BJ (cell line): ENCODE measurements at regions not wholly inside any gene's neighbourhood (a gene's known extent, or its start where the extent isn't known, plus 50 kb on each side); places are given as distances from the start of the nearest gene placed in this dataset.
"Not testable (repeated sequence)": the region's sequence is repeated elsewhere in the genome, so short reads cannot be mapped to it uniquely, and the experiment has no call there.

ENCODE experiments used
- CTCF ChIA-PET: fragments of 350-600 bp; formaldehyde crosslinking; extraction: SDS; loops from one replicate; lab custom pipeline; 2021; ENCODE audit warnings: antibody characterized with exemption, inconsistent platforms; lab: Yijun Ruan, JAX
- POLR2A ChIA-PET: fragments of 300-600 bp; sonication (Branson Sonifier 250); formaldehyde crosslinking; extraction: SDS; loops from one replicate; lab custom pipeline; 2021; ENCODE audit warnings: antibody characterized with exemption; lab: Charles Lee
- DNase-seq: peaks from one replicate; pipeline ENCODE4 v3.0.0-alpha.2; 2011; ENCODE audit warnings: low read depth
- H3K27me3 ChIP-seq: 2 replicates; pipeline ENCODE4 v1.6.0; 2011; ENCODE audit warnings: low read length; ENCODE audit not compliant: control insufficient read depth, insufficient read depth
- H3K36me3 ChIP-seq: 2 replicates; pipeline ENCODE4 v1.5.1; 2011; ENCODE audit warnings: low read length; ENCODE audit not compliant: control insufficient read depth, insufficient read depth
- H3K4me3 ChIP-seq: 2 replicates; pipeline ENCODE4 v1.5.1; 2011; ENCODE audit warnings: low read depth, mild to moderate bottlenecking, control low read depth, low read length
- CTCF ChIP-seq: IDR thresholded peaks from 2 replicates; pipeline ENCODE4 v1.5.1; 2011; ENCODE audit warnings: low read depth, mild to moderate bottlenecking, control low read depth, inconsistent platforms, low read length, moderate library complexity; ENCODE audit not compliant: insufficient read depth

GRCh38 chr11:92159931-92160330, 64.7 kb upstream of the FAT3 start:
- POLR2A ChIA-PET: no interaction called here
- Histone ChIP-seq H3K36me3 (no peaks in the 10 kb centered on the region), H3K4me3 (no peak overlapping the region), H3K27me3 (no peaks in the 10 kb centered on the region)
- CTCF ChIA-PET: no interaction called here
- no peak for DNase-seq
- TF ChIP-seq CTCF: no peak

- H3K4me3 ChIP-seq, CTCF ChIA-PET, H3K36me3 ChIP-seq, POLR2A ChIA-PET, DNase-seq, H3K27me3 ChIP-seq: not testable (repeated sequence)
These were observed 67.2 kb upstream of the FAT3 start for GRCh38 chr11:92157390-92157789.

- no peak for TF ChIP-seq CTCF
- ChIA-PET POLR2A (no interaction called here), CTCF (no interaction called here)
- H3K36me3 ChIP-seq: no peaks in the 10 kb centered on the region
- H3K4me3 ChIP-seq: no peak overlapping the region
- no peaks in the 10 kb centered on the region for H3K27me3 ChIP-seq
- DNase-seq: no peak
These were observed 70.0 kb upstream of the FAT3 start for GRCh38 chr11:92154611-92155010.

DNA sequence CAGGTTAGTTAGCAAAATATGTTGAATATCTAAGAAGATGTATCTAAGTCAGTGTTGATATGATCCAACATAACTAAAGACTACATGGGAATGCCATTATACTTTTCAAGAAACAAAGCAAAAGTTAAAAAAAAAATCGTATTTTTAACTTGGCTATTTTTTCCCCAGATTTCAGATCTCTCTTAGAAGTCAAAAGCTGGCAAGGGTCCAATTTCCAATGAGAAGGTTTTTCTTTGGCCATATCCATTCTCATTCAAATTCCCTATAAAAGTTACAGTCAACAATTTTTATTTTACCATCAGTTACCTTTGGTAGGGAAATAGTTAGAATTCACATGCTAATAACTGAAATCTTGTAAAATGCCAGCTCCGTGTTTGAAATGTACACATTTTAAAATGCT, 70.5 kb upstream of the FAT3 start:
- ChIA-PET POLR2A (interaction anchor here (0.6 kb wide), 1 partner anchor 141 kb away, joined by 3 read pairs; no protein-coding TSS in a partner anchor), CTCF (no interaction called here)
- no peak for TF ChIP-seq CTCF
- DNase-seq: no peak
- Histone ChIP-seq H3K27me3 (no peaks in the 10 kb centered on the region), H3K4me3 (no peak overlapping the region), H3K36me3 (no peaks in the 10 kb centered on the region)

GRCh38 chr11:92153542-92153941, 71.1 kb upstream of the FAT3 start:
- no peak overlapping the region for H3K4me3 ChIP-seq
- no peaks in the 10 kb centered on the region for H3K36me3 ChIP-seq
- no peaks in the 10 kb centered on the region for H3K27me3 ChIP-seq
- TF ChIP-seq CTCF: no peak
- POLR2A ChIA-PET: interaction anchor here (0.6 kb wide), 1 partner anchor 142 kb away, joined by 3 read pairs; no protein-coding TSS in a partner anchor
- DNase-seq: no peak
- CTCF ChIA-PET: no interaction called here

DNA sequence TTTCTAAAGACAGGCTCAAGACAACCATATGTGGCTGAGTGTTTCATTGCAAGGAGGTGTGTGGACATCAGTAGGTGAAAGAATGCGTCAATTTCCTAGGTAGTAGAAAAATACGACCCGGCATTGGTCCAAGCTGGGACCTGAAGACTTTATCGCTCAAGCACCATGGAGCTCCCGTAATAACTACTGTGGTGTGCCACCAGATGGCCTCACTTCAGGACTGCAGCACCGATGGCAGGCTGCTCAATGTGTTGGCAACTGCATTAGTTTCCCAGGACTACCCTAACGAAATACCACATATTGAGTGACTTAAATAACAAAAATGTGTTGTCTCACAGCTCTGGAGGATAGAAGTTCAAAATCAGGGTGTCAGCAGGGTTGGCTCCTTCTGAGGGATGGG, 72.4 kb upstream of the FAT3 start:
- Histone ChIP-seq H3K27me3 (no peaks in the 10 kb centered on the region), H3K4me3 (no peak overlapping the region), H3K36me3 (no peaks in the 10 kb centered on the region)
- CTCF ChIA-PET: interaction anchor here (1.3 kb wide), 1 partner anchor 9 kb away, joined by 3 read pairs; no protein-coding TSS in a partner anchor
- no peak for DNase-seq
- no peak for TF ChIP-seq CTCF
- POLR2A ChIA-PET: no interaction called here
